Activated T-cell treated with anti-CD3 and anti-CD28 coated beads, Interleukin-2, amount 50 U/mL, for 72 hours (primary cell): ENCODE measurements at regions not wholly inside any gene's neighbourhood (a gene's known extent, or its start where the extent isn't known, plus 50 kb on each side); places are given as distances from the start of the nearest gene placed in this dataset.

Experiments used
- ATAC-seq, 2 donors: fragments of 150-1000 bp; cut with Tn5 transposase; replicated peaks in 1 of 2; 2 replicates each; pipeline ENCODE4 v1.10.0; 2021; ENCODE audit warnings: moderate library complexity in 2 of 2, mild to moderate bottlenecking in 1 of 2
- DNase-seq, 2 donors: peaks; one replicate each; pipeline ENCODE4 v3.0.0; 2021 to 2022; ENCODE audit warnings: mixed read lengths in 1 of 2
- H3K27ac Mint-ChIP-seq: one replicate; pipeline ENCODE4 v1.8.0; 2022; ENCODE audit warnings: mild to moderate bottlenecking, moderate library complexity, mixed read lengths
- H3K27me3 Mint-ChIP-seq: one replicate; pipeline ENCODE4 v1.8.0; 2022; ENCODE audit warnings: low read depth, mixed read lengths
- H3K36me3 Mint-ChIP-seq, 2 donors: one replicate each; pipeline ENCODE4 v1.8.0; 2022; ENCODE audit warnings: mixed read lengths in 2 of 2, mild to moderate bottlenecking in 1 of 2; ENCODE audit not compliant: insufficient read depth in 2 of 2
- H3K4me1 Mint-ChIP-seq: one replicate; pipeline ENCODE4 v1.8.0; 2022; ENCODE audit warnings: low read depth, mixed read lengths
- H3K4me3 Mint-ChIP-seq, 2 donors: one replicate each; pipeline ENCODE4 v1.8.0; 2022; ENCODE audit warnings: mild to moderate bottlenecking in 2 of 2, mixed read lengths in 2 of 2, moderate library complexity in 2 of 2
- H3K9me3 Mint-ChIP-seq, 2 donors: one replicate each; pipeline ENCODE4 v1.8.0; 2022; ENCODE audit warnings: mixed read lengths in 2 of 2

DNA sequence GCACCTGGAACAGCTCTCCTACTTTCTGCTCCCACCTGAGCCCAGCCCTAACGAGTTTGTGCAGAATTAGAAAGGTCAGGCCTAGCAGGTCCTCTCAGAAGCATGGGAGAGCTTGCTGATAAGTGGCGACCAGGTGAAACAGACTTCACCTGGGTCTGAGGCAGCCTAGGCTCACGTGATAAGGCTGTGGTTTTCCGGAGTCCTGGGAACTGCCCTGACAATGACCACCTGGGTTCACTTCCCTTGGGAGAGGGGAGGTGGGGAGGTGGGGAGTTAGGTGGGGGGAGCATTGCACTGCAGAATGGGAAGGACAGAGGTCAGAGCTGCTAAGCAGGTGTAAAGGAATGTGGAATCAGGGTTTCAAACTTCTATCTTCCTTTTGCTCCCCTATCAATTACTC lies 152.9 kb upstream of the MAP1B start:
- Mint-ChIP-seq H3K9me3 (no peaks in the 10 kb centered on the region), H3K4me3 (no peak overlapping the region), H3K27me3 (peaks cover 18% of the 10 kb centered on the region), H3K4me1 (no peaks in the 10 kb centered on the region), H3K27ac (no peak overlapping the region), H3K36me3 (no peaks in the 10 kb centered on the region)
- DNase-seq = no peak
- ATAC-seq = no peak

DNA sequence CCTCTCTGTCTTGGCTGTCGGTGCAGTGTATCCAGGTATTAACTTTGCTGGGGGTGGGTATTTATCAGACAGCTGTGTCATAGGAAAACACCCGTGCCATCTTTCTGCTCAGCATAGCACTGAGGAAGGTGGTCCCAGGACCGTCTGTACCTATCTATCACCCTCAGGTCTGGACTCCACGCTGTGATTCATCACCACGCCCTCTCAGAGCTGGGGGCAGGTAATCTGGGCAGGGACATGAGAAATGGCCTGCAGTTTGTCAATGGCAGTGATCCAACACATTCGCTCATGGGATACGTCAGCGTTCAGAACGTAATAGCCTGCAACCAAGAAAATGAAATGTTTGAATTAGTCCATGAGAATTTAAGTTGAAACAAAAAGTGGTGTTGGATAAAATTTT lies 151.6 kb upstream of the MAP1B start:
- no peaks in the 10 kb centered on the region for H3K4me1 Mint-ChIP-seq
- H3K27me3 Mint-ChIP-seq = peaks cover 18% of the 10 kb centered on the region
- H3K36me3 Mint-ChIP-seq = no peaks in the 10 kb centered on the region
- H3K9me3 Mint-ChIP-seq = no peaks in the 10 kb centered on the region
- no peak for DNase-seq
- no peak for ATAC-seq
- H3K27ac Mint-ChIP-seq = no peak overlapping the region
- no peak overlapping the region for H3K4me3 Mint-ChIP-seq

DNA sequence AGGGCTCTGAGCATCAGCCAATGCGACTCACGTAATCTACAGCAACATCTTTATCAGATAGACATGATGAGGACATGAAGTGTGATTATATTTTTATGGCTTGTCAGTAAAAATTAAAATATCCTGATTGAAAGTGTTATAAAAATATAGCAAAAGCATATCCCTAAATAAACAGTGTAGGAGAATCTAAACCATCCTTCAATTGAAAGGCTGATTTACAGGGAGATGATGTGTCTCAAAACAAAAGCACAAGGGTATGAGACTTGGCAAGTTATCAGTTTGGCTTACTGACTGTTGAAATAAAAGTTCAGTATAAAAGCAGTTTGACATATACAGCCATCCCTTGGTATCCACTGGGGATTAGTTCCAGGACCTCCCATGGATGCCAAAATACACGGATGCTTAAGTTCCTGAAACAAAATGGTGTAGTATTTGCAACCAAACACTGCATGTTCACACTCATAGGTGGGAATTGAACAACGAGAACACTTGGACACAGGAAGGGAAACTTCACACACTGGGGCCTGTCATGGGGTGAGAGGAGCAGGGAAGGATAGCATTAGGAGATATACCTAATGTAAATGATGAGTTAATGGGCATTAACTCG lies 149.9 kb upstream of the MAP1B start:
- Mint-ChIP-seq H3K9me3 (peaks cover 0 to under 1% of the 10 kb centered on the region in 2 donors), H3K27me3 (peaks cover 18% of the 10 kb centered on the region), H3K4me3 (no peak overlapping the region), H3K4me1 (no peaks in the 10 kb centered on the region), H3K36me3 (no peaks in the 10 kb centered on the region), H3K27ac (no peak overlapping the region)
- ATAC-seq (no peak), DNase-seq (no peak)

DNA sequence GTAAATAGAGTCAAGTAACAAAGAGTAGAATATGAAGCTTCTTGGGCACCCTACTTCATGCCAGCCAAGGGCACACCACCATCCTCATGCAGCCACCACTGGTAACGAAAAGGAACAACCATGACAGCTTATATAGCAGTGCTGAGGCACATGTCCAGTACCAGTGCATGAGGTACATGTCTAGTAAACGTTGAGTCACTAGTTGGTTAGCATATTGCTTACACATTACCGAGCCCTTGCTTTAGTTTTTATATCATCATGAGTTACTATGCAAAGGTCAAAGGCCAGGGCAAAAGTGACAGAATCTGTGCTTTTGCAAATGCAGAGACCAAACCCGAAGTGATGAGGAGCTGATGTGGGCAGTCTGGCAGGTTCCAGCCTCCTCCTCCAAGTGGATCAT lies 147.1 kb upstream of the MAP1B start:
- no peak overlapping the region for H3K4me3 Mint-ChIP-seq
- H3K4me1 Mint-ChIP-seq = no peaks in the 10 kb centered on the region
- H3K27ac Mint-ChIP-seq = no peak overlapping the region
- H3K36me3 Mint-ChIP-seq = no peaks in the 10 kb centered on the region
- H3K9me3 Mint-ChIP-seq = peaks cover 0 to 3% of the 10 kb centered on the region in 2 donors
- peaks cover 31% of the 10 kb centered on the region for H3K27me3 Mint-ChIP-seq
- ATAC-seq = no peak
- no peak for DNase-seq

DNA sequence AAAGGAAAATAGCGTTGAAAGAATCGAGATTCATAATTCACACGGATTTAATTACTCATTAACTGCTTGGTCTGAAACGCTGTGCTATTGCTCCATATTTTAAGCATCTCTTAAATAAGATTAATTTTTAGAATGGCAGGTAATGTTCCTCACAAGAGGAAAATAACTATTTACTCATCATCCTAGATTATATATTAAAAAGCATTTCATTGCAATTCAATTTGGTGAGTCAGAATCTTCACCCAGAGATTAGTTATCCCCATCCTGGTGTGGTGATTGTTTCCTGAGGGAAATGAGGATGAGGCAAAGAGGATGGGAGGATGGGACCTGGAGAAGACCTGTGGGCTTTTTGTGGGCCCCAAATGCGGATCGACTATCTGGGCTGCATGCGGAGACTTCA lies 145.5 kb upstream of the MAP1B start:
- Mint-ChIP-seq H3K9me3 (peaks cover 0 to 3% of the 10 kb centered on the region in 2 donors), H3K27me3 (peaks cover 38% of the 10 kb centered on the region), H3K4me3 (no peak overlapping the region), H3K4me1 (no peaks in the 10 kb centered on the region), H3K27ac (no peak overlapping the region), H3K36me3 (no peaks in the 10 kb centered on the region)
- no peak for ATAC-seq
- DNase-seq = no peak

DNA sequence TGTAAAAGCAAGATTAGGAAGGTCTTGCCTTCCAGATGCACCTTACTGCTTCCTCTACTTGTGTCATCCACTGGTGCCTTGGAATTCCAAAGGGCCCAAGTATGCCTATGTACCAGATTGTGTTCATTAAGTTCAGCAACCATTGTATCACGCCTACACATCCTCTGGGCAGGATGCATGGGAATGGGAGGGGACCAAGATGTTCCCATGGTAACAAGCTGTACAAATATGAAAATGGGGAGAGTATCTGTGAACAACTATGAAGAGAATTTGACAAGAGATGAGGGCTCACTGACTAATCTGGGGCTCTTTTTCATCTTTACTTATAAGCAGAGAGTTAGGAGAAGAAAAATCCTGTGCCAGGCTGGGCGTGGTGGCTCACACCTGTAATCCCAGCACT lies 137.8 kb upstream of the MAP1B start:
- Mint-ChIP-seq H3K27me3 (peaks cover 48% of the 10 kb centered on the region), H3K4me1 (no peaks in the 10 kb centered on the region), H3K36me3 (no peaks in the 10 kb centered on the region), H3K4me3 (no peak overlapping the region), H3K9me3 (peaks cover 0 to 2% of the 10 kb centered on the region in 2 donors), H3K27ac (no peak overlapping the region)
- no peak for ATAC-seq
- no peak for DNase-seq

DNA sequence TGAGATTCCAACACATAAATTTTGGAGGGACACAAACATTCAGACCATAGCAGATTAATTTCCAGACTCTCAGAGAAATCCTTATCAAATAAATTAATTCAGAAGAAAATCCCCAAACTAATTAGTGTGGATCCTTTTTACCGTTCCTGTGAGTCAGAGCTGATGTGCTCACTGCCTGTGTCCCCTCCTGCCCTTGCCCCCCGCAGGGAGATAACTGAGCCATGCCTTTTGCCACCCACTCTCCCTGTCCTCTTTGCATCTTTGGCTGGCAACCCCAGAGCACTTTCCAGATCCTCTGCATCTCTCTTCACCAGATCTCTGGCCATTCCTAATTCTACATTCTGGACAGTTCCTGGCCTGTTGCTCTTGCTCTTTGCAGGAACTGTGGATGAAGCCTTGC lies 135.4 kb upstream of the MAP1B start:
- Mint-ChIP-seq H3K9me3 (peaks cover 0 to 2% of the 10 kb centered on the region in 2 donors), H3K27me3 (peaks cover 37% of the 10 kb centered on the region), H3K4me3 (no peak overlapping the region), H3K27ac (no peak overlapping the region), H3K36me3 (no peaks in the 10 kb centered on the region), H3K4me1 (no peaks in the 10 kb centered on the region)
- DNase-seq (no peak), ATAC-seq (no peak)

DNA sequence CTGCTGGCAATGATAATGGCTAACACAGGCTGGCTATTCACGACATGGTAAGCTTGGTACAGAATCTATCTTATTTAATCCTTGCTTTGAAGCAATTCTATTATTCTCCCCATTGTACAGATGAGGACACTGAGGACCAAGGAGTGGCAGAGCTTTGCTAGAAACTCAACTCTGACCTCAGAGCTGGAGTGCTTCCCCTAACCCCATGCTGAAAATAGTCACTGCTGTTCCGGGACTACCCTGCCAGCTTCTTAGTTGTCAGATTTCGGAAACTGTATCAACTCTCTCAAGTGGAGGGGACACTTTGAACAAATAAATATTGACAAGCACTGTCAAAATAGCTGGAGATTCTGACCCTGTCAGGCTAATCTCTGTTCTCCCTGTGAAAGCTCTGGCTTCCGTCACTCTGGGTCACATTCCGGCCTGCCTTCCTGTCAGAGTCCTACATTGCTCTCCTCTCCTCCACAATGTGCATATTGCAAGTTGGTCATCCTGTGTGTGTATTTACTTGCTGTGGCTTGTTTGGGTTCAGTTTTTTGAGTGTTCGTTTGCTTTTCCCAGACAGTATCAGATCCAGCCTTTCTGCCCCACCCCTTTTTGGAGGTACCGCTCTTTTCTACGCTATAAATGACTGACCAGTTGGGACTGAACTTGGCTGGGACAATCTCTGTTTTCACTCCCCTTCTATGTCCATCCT lies 134.3 kb upstream of the MAP1B start:
- Mint-ChIP-seq H3K36me3 (no peaks in the 10 kb centered on the region), H3K9me3 (peaks cover 0 to 2% of the 10 kb centered on the region in 2 donors), H3K27me3 (peaks cover 37% of the 10 kb centered on the region), H3K4me1 (no peaks in the 10 kb centered on the region), H3K27ac (no peak overlapping the region), H3K4me3 (no peak overlapping the region)
- ATAC-seq (no peak), DNase-seq (no peak)

DNA sequence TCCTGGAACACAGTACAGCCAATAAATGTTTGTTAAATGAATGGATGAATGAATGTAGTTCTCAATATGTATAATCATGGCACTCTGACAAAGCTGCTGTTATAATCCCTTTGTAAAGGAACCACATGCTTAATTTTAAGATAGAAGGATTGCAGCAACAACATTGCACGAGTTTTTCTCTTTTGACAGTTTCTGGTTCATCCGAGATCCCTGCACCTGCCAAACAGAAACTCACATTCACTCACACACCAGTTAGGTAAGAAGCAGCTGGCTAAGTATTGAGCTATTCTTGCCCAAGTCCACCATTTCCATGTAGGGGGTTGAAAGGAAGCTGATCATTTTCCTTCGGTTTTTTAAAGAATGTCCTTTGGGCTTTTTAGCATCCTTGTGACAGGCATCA lies 133.7 kb upstream of the MAP1B start:
- no peaks in the 10 kb centered on the region for H3K36me3 Mint-ChIP-seq
- no peak for DNase-seq

DNA sequence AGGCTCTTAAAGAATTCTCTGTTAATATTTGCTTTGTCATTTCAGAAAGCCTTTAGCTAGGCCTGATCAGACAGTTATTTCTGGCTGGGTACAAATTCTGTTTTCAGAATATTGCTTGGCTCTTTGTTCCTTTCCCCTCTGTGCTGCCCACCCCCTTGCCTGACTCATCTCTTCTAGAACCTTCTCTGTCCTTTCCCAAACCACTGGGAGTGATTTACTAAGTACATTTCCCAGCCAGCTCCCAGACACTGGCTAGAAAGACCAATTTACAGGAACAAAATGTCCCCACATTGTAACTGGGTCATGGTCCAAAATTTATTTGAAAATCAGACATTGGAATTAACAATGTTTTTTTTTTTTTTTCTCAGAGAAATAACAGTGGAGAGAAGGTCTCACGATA lies 133.1 kb upstream of the MAP1B start:
- Mint-ChIP-seq H3K4me1 (no peaks in the 10 kb centered on the region), H3K27ac (no peak overlapping the region), H3K4me3 (no peak overlapping the region), H3K9me3 (peaks cover 0 to 2% of the 10 kb centered on the region in 2 donors), H3K36me3 (no peaks in the 10 kb centered on the region), H3K27me3 (peaks cover 28% of the 10 kb centered on the region)
- ATAC-seq (no peak), DNase-seq (no peak)

More for the DNA sequence above, 133.7 kb upstream of the MAP1B start:
- H3K4me3 Mint-ChIP-seq = no peak overlapping the region
- H3K9me3 Mint-ChIP-seq = peaks cover 0 to 2% of the 10 kb centered on the region in 2 donors
- ATAC-seq = no peak
- no peaks in the 10 kb centered on the region for H3K4me1 Mint-ChIP-seq
- H3K27me3 Mint-ChIP-seq = peaks cover 34% of the 10 kb centered on the region
- H3K27ac Mint-ChIP-seq = no peak overlapping the region

DNA sequence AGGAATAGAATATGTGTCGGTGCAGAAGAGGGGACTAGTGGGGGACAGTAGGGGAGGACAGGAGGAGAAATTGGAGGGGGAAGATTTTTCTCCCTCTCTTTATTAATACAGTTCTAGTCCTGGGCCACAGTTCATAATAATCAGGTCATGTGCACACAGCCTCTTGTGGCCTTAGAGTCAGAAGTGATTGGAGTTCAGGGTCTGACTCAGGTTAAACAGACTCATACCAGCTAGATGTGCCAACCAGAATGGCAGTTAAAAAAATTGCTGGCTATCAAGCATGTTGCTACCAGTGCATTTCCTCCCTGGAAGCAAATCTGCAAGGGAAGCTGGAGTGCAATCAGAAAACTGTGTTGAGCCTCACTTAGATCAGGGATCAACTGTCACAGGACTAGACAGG lies 132.7 kb upstream of the MAP1B start:
- no peaks in the 10 kb centered on the region for H3K36me3 Mint-ChIP-seq
- DNase-seq (no peak), ATAC-seq (no peak)
- H3K27me3 Mint-ChIP-seq = peaks cover 23% of the 10 kb centered on the region
- H3K4me3 Mint-ChIP-seq = no peak overlapping the region
- peaks cover 0 to 2% of the 10 kb centered on the region in 2 donors for H3K9me3 Mint-ChIP-seq
- no peak overlapping the region for H3K27ac Mint-ChIP-seq
- no peaks in the 10 kb centered on the region for H3K4me1 Mint-ChIP-seq

DNA sequence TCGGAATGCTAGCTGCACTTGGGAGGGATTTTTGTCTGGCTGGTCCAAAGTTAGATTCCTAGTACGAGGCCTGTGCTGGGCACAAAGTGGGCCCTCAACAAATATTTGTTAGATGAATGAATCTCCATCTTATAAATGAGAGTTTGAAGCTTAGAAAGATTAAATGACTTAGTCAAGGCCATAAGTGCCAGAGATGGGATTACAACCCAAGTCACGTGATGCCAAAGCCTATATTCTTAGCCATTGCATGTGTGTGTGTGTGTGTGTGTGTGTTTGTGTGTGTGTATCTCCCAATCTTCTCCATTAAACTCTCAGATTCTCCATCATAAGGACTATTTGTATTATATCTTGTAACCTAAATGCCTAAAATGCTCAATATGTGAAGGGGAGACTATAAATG lies 130.8 kb upstream of the MAP1B start:
- peaks cover 28% of the 10 kb centered on the region for H3K27me3 Mint-ChIP-seq
- H3K27ac Mint-ChIP-seq = no peak overlapping the region
- DNase-seq = no peak
- peaks cover 0 to 2% of the 10 kb centered on the region in 2 donors for H3K9me3 Mint-ChIP-seq
- H3K36me3 Mint-ChIP-seq = no peaks in the 10 kb centered on the region
- no peak for ATAC-seq
- H3K4me1 Mint-ChIP-seq = no peaks in the 10 kb centered on the region
- H3K4me3 Mint-ChIP-seq = no peak overlapping the region

DNA sequence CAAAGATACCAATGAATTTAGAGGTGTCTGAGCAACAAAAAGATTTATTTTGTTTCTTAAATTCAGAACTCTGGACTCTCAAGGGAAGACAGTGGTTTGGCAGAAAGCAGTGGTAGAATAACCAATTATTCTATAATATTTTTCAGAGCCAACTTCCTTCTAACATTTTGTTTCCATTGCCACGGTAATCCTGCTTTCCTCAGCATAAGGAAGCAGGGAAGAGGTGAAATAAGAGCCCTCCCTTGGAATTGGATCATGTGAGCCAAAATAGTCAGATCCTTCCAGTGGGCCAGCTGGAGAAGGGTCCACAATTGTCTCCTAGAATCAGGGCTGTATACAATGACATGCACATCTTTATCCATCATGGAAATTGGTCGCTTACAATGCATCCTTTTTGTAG lies 130.0 kb upstream of the MAP1B start:
- no peaks in the 10 kb centered on the region for H3K36me3 Mint-ChIP-seq
- peaks cover 30% of the 10 kb centered on the region for H3K27me3 Mint-ChIP-seq
- H3K9me3 Mint-ChIP-seq = peaks cover 1 to 3% of the 10 kb centered on the region in 2 donors
- no peaks in the 10 kb centered on the region for H3K4me1 Mint-ChIP-seq
- H3K27ac Mint-ChIP-seq = no peak overlapping the region
- H3K4me3 Mint-ChIP-seq = no peak overlapping the region
- no peak for ATAC-seq
- DNase-seq = no peak

DNA sequence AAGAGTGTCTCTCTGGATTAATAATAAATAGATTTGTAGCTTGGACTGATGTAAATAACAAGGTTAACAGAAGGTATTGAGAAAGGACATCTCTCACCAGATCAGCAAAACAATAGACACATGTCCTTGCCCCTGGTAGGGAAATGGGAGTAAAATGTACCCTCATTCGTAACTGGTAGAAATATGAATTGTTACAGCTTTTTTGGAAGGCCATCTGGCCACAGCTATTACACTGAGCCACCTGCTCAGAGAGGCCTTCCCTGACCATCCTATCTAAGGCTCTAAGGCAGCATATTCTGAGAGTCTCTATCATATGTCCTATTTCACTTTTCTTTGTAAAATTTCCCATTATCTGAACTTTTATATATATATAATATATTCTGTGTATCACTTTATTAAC lies 129.1 kb upstream of the MAP1B start:
- DNase-seq = no peak
- no peak overlapping the region for H3K4me3 Mint-ChIP-seq
- H3K27me3 Mint-ChIP-seq = peaks cover 25% of the 10 kb centered on the region
- peaks cover 0 to 1% of the 10 kb centered on the region in 2 donors for H3K36me3 Mint-ChIP-seq
- ATAC-seq = no peak
- no peaks in the 10 kb centered on the region for H3K4me1 Mint-ChIP-seq
- H3K9me3 Mint-ChIP-seq = peaks cover 5 to 7% of the 10 kb centered on the region in 2 donors
- no peak overlapping the region for H3K27ac Mint-ChIP-seq
